NCI-H1105 (cell line): ENCODE measurements at regions not wholly inside any gene's neighbourhood (a gene's known extent, or its start where the extent isn't known, plus 50 kb on each side); places are given as distances from the start of the nearest gene placed in this dataset.

Source experiments
- DNase-seq: peaks from one replicate; lab custom pipeline; 2025; lab: John Stamatoyannopoulos, UW

DNA sequence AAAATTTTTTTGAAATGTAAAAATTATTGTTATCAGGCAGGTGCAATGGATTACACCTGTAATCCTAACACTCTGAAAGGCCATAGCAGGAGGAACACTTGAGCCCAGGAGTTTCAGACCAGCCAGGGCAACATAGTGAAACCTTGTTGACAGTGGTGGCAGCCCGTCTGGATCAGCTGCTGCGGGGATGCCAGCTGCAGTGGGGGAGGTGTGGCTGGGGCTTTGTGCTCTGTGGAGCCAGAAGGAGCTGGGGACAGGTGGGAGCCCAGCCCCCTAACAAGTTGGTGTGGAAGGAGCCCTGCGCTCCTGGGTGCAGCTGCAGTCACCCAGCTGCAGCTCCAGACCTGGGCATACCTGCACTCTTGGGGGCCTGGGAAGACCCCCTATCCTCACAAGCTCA is 182.4 kb upstream of the MC4R start:
- peak; percentile 82 for DNase-seq

DNA sequence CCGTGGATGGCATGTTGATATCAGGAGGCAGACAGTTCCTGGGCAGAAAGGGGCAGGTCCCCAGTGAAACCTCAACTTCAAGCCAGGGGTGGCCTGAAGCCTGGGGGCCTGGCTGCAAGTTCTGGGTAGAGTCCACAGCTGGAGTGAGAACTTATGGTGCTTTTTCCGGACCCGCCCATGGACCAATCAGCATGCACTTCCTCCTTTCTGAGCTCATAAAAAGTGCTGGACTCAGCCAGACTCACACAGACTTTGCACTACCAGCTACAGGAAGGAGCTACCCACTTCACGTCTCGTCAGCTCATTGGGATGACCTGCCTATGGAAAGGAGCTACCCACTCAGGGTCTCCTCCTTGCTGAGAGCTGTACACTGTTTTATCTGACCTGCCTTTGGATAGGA is 183.1 kb upstream of the MC4R start:
- DNase-seq: no peak

DNA sequence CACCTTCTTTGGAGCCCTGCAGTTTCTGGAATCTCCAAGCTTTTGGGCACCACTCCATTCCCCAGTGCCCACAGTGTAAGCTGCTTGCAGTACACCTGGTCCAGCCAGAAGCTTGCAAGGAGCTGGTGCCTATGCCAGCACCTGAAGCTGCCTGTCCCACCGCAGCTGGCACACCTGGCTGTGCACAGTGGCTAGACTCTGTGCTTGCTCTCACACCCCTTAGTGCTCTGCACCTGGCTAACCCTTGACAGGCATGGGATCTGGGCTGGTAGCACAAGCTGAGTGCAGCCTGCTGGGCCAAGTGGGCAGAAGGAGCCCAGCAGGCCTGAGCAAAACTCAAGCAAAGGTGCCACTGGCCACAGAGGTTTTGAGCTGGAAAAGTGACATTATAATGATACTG is 183.8 kb upstream of the MC4R start:
- no peak for DNase-seq

DNA sequence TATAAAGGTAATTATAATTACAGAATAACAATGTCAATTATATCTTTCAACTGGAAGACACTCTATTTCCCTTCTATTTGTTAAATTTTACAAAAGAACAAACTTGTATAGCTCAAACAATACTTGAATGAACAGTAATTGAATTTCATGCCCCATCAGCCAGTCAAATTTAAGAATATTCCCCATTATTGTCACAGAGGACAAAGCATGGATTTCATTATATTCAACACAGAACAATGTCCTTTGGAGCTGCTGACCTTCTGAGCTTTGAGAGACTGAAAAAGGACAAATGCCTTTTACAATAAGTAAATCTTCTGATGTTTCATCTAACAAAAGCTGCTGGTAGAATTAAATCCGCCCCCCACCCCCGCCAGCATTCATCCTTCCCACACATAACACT is 187.5 kb upstream of the MC4R start:
- DNase-seq: no peak

DNA sequence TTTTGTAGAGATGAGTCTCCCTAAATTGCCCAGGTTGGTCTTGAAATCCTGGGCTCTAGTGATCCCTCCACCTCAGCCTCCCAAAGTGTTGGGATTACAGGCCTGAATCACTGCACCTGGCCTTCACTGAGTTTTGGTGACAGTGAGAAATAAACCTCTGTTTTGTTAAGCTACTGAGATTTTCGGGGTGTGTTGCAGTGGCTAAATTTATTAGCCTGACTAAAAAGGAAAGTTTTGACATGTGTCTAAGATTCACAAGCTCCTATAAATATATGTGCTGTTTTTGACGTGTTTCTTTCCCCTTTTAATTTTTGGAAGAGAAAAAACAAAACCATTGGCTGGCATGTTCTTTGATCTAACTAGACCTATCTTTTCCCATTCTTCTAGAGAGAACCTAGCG is 190.5 kb upstream of the MC4R start:
- DNase-seq: no peak

DNA sequence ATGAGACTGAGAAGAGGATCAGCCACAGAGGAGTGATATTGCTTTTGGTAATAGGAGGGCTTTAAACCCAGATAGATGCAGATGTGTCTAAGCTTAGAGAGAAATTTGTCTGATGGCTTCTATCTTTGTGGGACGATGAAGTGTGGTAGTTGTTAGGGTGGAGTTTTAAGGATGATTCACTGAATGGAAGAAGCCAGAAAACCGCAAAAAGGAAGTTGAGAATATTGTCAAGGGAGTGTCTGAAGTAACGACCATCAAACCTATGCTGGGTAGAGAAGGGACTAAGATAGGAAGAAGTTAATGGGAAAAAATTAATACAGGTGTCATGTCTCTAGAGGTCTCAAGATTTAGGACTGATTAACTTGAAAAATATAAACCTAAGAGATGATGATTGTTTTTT is 195.6 kb upstream of the MC4R start:
- DNase-seq: no peak

DNA sequence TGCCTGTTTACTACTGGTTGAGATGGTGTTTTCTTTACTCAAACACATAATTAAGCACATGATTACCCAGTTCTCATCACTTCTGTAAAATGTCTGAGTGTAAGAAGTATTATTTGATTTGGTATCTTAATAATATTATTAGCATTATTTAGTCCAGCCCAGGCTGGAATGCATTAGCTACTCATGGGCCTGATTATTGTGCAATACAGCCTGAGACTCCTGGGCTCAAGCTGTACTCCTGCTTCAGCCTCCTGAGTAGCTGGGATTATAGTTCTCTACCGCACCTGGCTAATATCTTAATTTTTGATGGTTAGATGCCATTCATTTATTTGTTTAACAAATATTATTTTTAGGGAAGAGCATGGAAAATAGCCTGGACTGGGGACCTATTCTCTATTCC is 197.6 kb upstream of the MC4R start:
- no peak for DNase-seq

DNA sequence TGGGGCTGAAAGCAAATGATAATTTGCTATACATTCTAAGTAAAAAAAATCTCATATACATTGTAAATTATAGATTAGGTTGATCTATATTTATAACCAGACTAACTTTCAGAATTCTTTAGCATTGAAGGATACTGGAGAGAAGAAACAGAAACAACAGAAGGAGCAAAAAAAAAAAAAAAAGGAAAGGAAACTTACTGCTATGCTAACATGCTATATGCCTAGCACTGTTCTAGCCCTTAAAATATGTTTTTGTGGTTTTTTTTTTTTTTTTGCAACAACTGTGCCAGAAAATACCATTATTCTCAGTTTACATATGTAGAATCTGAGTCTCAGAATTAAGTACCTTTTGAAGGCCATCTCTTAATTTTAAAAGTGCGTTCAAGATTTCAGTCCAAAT is 204.9 kb upstream of the MC4R start:
- no peak for DNase-seq

DNA sequence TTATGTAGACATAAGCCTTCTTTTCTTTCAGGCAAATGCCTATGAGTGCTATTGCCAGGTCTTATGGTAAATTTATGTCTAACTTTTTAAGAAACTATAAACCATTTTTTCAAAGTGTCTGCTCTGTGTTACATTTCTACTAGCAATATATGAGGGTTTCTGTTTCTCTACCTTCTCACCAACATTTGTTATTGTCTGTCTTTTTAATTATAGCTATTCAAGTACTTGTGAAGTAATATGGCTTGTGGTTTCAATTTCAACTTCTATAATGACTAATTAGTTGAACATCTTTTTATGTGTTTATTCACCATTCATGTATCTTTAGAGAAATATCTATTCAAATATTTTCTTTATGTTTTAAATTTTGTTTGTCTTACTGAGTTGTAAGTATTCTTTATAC is 213.1 kb upstream of the MC4R start:
- DNase-seq: peak; percentile 3

DNA sequence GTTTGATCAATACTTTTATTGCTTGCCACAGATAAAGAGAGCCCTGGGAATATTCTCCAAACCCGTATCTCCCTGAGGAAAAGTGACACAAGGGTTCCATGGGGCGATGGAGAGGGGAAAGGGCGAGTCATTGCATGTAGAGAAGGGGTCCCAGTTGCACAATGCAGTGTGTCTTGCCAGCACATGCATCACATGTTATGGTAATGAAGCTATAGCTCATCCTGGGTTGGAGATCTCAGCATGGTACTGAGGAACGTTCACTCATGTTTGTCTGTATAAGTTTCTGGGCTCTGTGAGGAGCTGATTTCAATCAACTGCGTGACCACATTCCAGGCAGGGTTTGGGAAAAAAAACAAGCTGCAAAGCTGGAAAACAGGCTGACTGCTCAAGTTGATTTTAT is 220.7 kb upstream of the MC4R start:
- no peak for DNase-seq

DNA sequence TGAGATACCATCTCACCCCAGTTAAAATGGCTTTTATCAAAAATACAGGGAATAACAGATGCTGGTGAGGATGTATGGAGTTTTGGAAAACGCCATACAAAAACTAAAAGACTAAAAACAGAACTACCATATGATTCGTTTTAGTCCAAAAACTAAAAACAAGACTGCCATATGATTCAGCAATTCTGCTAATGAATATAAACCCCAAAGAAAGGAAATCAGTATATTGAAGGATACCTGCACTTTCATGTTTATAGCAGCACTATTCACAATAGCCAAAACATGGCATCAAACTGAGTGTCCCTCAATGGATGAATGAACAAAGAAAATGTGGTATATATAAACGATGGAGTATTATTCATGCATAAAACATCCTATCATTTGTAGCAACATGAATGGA is 224.4 kb upstream of the MC4R start:
- DNase-seq: no peak

DNA sequence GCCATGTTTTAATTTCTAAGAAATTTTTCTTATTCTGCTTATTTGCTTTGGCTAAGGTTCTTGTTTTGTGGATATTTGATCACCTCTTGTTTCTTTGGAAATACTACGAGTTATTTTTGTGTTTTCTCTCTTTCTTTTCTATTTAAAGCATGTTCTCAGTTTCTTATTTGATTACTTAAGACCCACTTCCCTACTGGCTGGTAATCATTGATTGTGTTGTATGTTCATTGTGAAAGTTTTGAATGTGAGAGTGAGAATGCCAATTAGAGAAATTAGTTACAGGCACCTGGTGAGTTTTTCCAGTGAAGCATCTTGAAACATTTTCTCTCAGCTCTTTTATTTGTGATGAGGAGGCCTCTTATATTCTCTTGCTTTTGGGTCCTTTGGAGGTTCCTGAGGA is 226.7 kb upstream of the MC4R start:
- DNase-seq: no peak

DNA sequence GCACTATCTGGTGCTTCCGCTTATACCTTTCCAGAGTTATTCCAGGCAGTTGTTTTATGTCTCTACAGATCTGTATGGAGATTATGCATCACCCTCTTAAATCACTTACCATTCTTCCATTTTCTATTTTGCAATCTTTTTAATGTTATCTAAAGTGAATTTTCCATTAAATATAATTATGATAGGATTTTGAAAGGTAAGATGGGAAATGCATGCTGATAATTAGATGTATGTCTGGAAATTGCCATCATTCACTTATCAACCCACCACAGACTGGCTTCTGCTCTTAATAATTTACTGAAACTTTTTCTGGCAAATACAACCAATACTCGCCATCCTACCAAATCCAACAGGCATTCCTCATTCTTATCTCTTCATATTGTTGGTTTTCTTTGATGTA is 227.4 kb upstream of the MC4R start:
- DNase-seq: no peak

DNA sequence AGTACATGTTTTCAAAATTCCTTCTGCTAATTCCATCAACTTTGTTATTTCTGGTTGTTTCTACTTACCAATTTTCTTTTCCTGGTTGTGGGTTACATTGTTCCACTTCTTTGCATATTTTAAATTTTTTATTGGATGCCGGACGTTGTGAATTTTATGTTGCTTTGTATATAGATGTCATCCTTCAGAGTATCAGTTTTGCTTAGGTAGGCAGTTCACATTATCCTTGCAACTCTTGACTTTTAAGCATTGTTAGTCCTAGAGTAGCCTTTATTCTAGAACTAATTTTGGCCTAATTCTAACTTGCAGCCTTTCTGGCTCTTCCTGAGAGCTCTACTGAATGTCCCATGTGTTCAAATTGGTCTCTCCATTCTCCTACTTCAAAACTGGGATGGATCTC is 228.7 kb upstream of the MC4R start:
- DNase-seq: no peak

DNA sequence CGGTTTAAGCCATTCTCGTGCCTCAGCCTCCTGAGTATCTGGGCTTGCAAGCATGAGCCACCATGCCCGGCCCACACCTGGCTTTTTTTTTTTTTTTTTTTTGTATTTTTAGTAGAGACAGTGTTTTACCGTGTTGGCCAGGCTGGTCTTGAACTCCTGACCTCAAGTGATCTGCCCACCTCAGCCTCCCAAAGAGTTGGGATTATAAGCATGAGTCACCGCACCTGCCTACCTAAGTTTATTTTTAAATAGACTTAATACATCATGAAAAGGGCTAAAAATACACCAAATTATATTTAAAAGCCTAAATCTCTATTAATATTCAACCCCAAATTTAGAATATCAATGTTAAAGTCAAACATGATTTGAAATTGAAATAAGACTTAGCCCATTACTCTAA is 250.8 kb upstream of the MC4R start:
- DNase-seq: no peak

DNA sequence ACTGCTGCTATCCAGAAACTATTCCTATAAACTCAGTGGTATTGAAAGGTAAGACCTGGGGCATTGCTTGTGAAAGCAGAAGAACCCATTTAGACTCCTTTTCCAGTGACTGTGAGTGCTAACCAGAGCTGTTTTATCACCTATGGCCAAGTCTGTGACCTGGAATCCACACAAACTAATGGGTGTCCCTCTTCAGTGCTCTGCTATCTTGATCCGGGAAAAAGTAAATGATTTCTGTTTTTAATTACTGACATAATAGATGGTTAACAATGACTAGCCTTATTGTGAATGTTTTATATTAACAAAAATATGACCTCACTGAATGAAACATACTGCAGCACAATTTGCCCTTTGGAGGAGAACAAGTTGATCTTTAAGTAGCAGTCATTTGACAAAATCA is 251.6 kb upstream of the MC4R start:
- DNase-seq: no peak

DNA sequence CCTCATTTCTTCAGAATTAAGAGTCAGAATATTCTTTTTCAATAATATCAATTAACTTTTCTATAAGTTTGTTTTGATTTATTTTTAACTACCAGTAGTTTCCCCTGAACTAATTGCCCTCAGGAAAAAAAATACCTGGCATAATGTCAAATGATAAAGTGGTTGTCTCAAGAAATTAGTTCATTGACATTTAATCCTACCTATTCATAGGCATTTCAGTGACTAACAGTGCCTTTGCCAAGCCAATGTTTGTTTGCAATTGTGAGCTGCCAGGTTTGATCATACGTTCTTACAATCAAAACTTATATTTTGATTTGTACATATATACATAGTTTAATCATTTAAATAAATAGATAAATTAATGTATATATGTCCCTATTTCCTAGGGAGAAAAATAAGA is 267.3 kb upstream of the MC4R start:
- no peak for DNase-seq

DNA sequence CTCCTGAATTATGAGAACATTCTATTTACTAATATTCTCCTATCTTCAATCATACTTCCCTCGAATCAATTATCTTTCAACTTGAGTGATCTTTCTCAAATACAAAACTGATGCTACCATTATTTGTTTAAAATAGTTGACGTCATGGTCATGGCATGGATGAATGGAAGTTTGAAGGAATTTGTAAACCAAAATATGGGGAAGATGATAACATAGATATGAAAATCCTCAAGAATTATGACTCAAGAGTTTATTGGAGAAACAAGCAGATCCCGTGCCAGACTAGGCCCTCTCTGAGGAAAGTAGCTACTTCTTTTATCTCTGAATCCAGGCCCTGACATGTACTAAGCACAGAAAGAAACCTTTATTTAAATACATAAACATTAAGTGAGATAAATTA is 270.4 kb upstream of the MC4R start:
- DNase-seq: no peak

DNA sequence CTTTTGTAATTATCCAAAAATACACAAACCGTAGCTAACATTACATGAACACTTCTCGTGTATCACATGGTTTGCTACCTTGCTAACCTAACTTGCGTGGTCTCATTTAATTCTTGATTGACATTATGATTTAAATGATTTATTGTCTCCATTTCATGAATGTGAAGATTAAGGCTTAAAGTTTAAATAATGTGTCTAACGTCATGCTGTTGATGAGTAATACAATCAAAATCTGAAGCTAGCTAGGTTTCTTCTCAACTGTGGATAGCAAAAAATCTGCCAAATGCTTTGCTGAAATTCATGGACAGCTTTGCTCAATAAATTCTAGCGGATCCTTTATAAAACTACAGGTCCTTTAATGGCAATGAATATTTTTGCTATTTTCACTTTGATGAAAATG is 274.1 kb upstream of the MC4R start:
- DNase-seq: no peak

DNA sequence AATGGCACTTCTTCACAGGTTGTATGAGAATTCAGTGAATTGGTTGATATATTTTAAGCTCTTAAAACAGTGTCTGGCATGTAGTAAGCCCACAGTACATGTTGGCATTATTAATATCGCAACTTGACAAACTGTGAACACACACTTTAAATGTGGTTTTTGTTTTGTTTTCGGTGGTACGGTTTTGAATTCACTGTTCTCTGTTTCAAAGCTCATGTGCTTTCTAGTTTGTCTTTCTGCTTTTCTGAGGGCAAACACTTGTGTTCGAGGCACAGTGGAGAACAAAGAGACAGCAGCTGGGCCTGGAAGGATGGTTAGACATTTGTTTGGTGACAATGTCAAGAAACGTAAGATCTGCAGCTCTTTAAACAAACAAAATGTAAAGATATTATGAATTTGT is 276.5 kb upstream of the MC4R start:
- DNase-seq: no peak

DNA sequence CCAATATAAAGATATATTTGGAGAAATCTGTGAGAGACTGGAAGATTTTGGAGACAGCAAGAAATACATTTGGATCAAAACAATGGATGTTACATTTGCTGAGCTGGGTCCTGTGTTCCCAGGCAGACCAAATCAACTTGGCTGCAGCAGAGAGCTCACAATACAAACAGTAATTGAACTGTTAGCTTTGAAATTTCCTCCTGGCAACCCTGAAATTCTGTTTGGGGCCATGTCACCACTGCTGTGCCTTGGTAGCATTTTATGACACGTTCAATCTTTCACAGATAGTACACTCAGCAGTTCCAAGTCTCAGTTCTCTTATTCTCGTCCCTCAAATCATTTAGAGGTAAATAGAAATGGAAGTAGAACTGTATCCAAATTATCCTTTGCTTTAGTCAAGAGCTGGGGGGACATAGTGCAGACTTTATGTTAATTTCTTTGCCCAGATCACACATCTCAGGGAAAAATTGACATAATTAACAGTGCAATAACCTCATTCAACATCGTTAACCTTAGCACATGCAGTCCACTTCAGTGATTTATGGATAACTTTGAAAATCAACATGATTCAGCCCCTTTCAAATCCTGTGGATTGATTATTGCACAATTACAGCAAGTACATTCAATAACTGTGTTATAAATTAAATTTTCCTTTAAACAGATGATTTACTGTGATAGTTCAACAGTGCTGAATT is 277.4 kb upstream of the MC4R start:
- DNase-seq: no peak

DNA sequence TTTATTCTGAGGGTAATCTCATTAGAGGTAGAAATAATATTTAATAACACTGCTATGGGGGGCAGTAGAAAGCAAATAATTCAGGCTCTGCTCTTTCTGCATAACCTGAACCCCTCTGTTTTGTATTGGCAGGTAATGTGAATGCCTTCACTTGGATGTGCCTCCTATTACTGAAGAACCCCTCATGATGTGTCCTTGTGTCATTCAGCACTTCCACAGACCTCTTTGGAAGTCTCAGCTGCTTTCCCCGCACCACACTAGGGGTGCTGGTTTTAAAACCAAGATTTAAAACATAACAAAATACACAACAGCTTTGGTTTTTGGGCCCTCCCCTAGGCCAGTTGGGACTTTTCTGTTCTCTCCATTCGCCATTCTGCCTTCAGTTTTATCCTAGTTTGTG is 281.7 kb upstream of the MC4R start:
- no peak for DNase-seq

DNA sequence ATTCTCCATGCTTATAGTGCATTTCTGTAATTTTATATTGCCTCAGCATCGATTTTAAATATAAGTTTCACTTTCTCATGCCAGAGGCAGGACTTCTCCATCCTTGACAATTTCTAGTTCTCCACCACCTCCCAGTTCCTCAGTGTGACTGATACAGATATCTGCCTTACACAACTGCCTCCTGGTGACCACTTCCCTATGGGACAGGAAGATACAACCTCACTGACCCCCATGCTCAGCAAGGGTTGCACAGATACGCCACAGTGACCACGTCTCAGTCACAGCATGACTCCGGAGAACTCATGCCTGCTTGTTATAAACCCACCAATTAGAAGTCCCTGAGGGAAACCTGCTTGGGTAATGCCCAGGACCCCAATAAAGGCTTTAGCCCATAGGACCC is 284.0 kb upstream of the MC4R start:
- no peak for DNase-seq

DNA sequence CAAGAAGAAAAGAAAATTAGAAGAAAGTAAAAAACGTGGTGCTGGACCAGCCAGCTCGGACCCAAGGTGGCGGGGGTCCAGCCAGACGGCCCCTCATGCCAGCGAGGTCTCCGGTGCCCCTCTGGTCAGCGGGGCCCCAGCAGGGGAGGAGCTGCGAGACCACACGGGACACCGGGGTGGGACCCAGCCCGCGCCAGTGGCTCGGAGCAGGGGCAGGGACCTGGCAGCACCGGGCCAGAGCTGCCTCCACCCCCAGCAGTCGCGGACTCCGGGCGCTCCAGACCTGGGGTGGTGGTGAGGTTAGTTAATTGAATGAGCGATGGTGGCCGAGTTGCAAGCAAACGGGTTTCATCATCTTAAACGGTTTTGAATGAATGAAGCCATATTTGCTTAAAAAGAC is 289.9 kb upstream of the MC4R start:
- no peak for DNase-seq
